ENCODE measurements at regions not wholly inside any gene's neighbourhood (a gene's known extent, or its start where the extent isn't known, plus 50 kb on each side); places are given as distances from the start of the nearest gene placed in this dataset.
"Not testable (repeated sequence)": the region's sequence is repeated elsewhere in the genome, so short reads cannot be mapped to it uniquely, and the experiment has no call there.

GRCh38 chr7:114082642-114083165 lies 163.9 kb upstream of the PPP1R3A start:
- DNase-seq (no peak), ATAC-seq (no peak)
- Histone ChIP-seq H3K27me3 (ENCODE audit: control insufficient read depth, insufficient read depth) (no peaks in the 10 kb centered on the region), H3K4me1 (ENCODE audit: control insufficient read depth, insufficient read depth, low read length) (peaks cover 3% of the 10 kb centered on the region), H3K4me3 (ENCODE audit: low read length) (peak overlapping the region; percentile 43), H3K27ac (ENCODE audit: low read length) (no peak overlapping the region), H3K9me3 (ENCODE audit: control insufficient read depth, low read length) (no peaks in the 10 kb centered on the region)
- intact Hi-C loops (cut with DNase I), result no loop called here
- WGBS, result 3% methylated on average over 30 of the region's 30 CpGs

GRCh38 chr7:114081606-114082425 lies 163.0 kb upstream of the PPP1R3A start:
- WGBS, result 24% methylated on average over 6 of the region's 6 CpGs
- no peak for DNase-seq
- H3K27me3 ChIP-seq (ENCODE audit: control insufficient read depth, insufficient read depth), result no peaks in the 10 kb centered on the region
- no peak overlapping the region for H3K27ac ChIP-seq (ENCODE audit: low read length)
- H3K9me3 ChIP-seq (ENCODE audit: control insufficient read depth, low read length), result no peaks in the 10 kb centered on the region
- ATAC-seq, result peak in 1 of 2 donors; percentile 33
- peak overlapping the region; percentile 43 for H3K4me3 ChIP-seq (ENCODE audit: low read length)
- H3K4me1 ChIP-seq (ENCODE audit: control insufficient read depth, insufficient read depth, low read length), result peaks cover 3% of the 10 kb centered on the region
- intact Hi-C loops (cut with DNase I), result no loop called here

GRCh38 chr7:114077158-114077524 lies 158.3 kb upstream of the PPP1R3A start:
- H3K4me3 ChIP-seq (ENCODE audit: low read length); ATAC-seq; intact Hi-C loops (cut with DNase I); H3K27ac ChIP-seq (ENCODE audit: low read length); H3K27me3 ChIP-seq (ENCODE audit: control insufficient read depth, insufficient read depth); DNase-seq; H3K4me1 ChIP-seq (ENCODE audit: control insufficient read depth, insufficient read depth, low read length); H3K9me3 ChIP-seq (ENCODE audit: control insufficient read depth, low read length): not testable (repeated sequence)
- WGBS, result 91% methylated on average over 18 of the region's 18 CpGs

- H3K27ac ChIP-seq (ENCODE audit: low read length); intact Hi-C loops (cut with DNase I); ATAC-seq; H3K4me1 ChIP-seq (ENCODE audit: control insufficient read depth, insufficient read depth, low read length); H3K4me3 ChIP-seq (ENCODE audit: low read length); H3K9me3 ChIP-seq (ENCODE audit: control insufficient read depth, low read length); H3K27me3 ChIP-seq (ENCODE audit: control insufficient read depth, insufficient read depth): not testable (repeated sequence)
- peak in 1 of 3 donors; percentile 49 for DNase-seq
- 93% methylated on average over 37 of the region's 38 CpGs for WGBS
Measured at GRCh38 chr7:114076392-114077157, 157.8 kb upstream of the PPP1R3A start.

GRCh38 chr7:114073701-114074100 lies 154.9 kb upstream of the PPP1R3A start:
- Histone ChIP-seq H3K4me1 (ENCODE audit: control insufficient read depth, insufficient read depth, low read length) (no peaks in the 10 kb centered on the region), H3K9me3 (ENCODE audit: control insufficient read depth, low read length) (no peaks in the 10 kb centered on the region), H3K27ac (ENCODE audit: low read length) (no peak overlapping the region), H3K27me3 (ENCODE audit: control insufficient read depth, insufficient read depth) (peaks cover 3% of the 10 kb centered on the region), H3K4me3 (ENCODE audit: low read length) (no peak overlapping the region)
- WGBS, result 51% methylated on average over 2 of the region's 2 CpGs
- DNase-seq (no peak), ATAC-seq (no peak)
- intact Hi-C loops (cut with DNase I), result no loop called here

GRCh38 chr7:114070246-114070645 lies 151.4 kb upstream of the PPP1R3A start:
- intact Hi-C loops (cut with DNase I), result no loop called here
- Histone ChIP-seq H3K27me3 (ENCODE audit: control insufficient read depth, insufficient read depth) (peaks cover 3% of the 10 kb centered on the region), H3K27ac (ENCODE audit: low read length) (no peak overlapping the region), H3K4me1 (ENCODE audit: control insufficient read depth, insufficient read depth, low read length) (no peaks in the 10 kb centered on the region), H3K9me3 (ENCODE audit: control insufficient read depth, low read length) (no peaks in the 10 kb centered on the region), H3K4me3 (ENCODE audit: low read length) (no peak overlapping the region)
- DNase-seq (no peak), ATAC-seq (no peak)

GRCh38 chr7:114062810-114063209 lies 144.0 kb upstream of the PPP1R3A start:
- ATAC-seq (no peak), DNase-seq (no peak)
- H3K4me3 ChIP-seq (ENCODE audit: low read length), result no peak overlapping the region
- H3K27ac ChIP-seq (ENCODE audit: low read length), result no peak overlapping the region
- 77% methylated on average over 3 of the region's 3 CpGs for WGBS
- intact Hi-C loops (cut with DNase I), result no loop called here
- H3K27me3 ChIP-seq (ENCODE audit: control insufficient read depth, insufficient read depth), result peaks cover 3% of the 10 kb centered on the region
- H3K4me1 ChIP-seq (ENCODE audit: control insufficient read depth, insufficient read depth, low read length), result no peaks in the 10 kb centered on the region
- no peaks in the 10 kb centered on the region for H3K9me3 ChIP-seq (ENCODE audit: control insufficient read depth, low read length)

- Histone ChIP-seq H3K27me3 (ENCODE audit: control insufficient read depth, insufficient read depth) (no peaks in the 10 kb centered on the region), H3K9me3 (ENCODE audit: control insufficient read depth, low read length) (no peaks in the 10 kb centered on the region), H3K27ac (ENCODE audit: low read length) (no peak overlapping the region), H3K4me3 (ENCODE audit: low read length) (no peak overlapping the region), H3K4me1 (ENCODE audit: control insufficient read depth, insufficient read depth, low read length) (peaks cover 3% of the 10 kb centered on the region)
- ATAC-seq, result no peak
- 61% methylated on average over 2 of the region's 2 CpGs for WGBS
- DNase-seq, result no peak
- intact Hi-C loops (cut with DNase I), result no loop called here
Measured at GRCh38 chr7:114051871-114052331, 133.1 kb upstream of the PPP1R3A start.

- H3K27me3 ChIP-seq (ENCODE audit: control insufficient read depth, insufficient read depth), result no peaks in the 10 kb centered on the region
Measured at GRCh38 chr7:114050571-114050970, 131.8 kb upstream of the PPP1R3A start.

GRCh38 chr7:114048386-114049235 lies 129.8 kb upstream of the PPP1R3A start:
- H3K4me1 ChIP-seq (ENCODE audit: control insufficient read depth, insufficient read depth, low read length), result peaks cover 3% of the 10 kb centered on the region
- intact Hi-C loops (cut with DNase I), result no loop called here
- no peaks in the 10 kb centered on the region for H3K27me3 ChIP-seq (ENCODE audit: control insufficient read depth, insufficient read depth)
- DNase-seq, result no peak
- 79% methylated on average over 12 of the region's 12 CpGs for WGBS
- no peaks in the 10 kb centered on the region for H3K9me3 ChIP-seq (ENCODE audit: control insufficient read depth, low read length)
- ATAC-seq, result no peak
- H3K27ac ChIP-seq (ENCODE audit: low read length), result no peak overlapping the region
- peak overlapping the region; percentile 41 for H3K4me3 ChIP-seq (ENCODE audit: low read length)

More at GRCh38 chr7:114050571-114050970, 131.8 kb upstream of the PPP1R3A start:
- DNase-seq (no peak), ATAC-seq (no peak)
- H3K4me3 ChIP-seq (ENCODE audit: low read length), result no peak overlapping the region
- WGBS, result 81% methylated on average over 3 of the region's 3 CpGs
- peaks cover 3% of the 10 kb centered on the region for H3K4me1 ChIP-seq (ENCODE audit: control insufficient read depth, insufficient read depth, low read length)
- H3K27ac ChIP-seq (ENCODE audit: low read length), result no peak overlapping the region
- intact Hi-C loops (cut with DNase I), result no loop called here
- H3K9me3 ChIP-seq (ENCODE audit: control insufficient read depth, low read length), result no peaks in the 10 kb centered on the region
